ENCODE measurements at regions not wholly inside any gene's neighbourhood (a gene's known extent, or its start where the extent isn't known, plus 50 kb on each side); places are given as distances from the start of the nearest gene placed in this dataset.

DNA sequence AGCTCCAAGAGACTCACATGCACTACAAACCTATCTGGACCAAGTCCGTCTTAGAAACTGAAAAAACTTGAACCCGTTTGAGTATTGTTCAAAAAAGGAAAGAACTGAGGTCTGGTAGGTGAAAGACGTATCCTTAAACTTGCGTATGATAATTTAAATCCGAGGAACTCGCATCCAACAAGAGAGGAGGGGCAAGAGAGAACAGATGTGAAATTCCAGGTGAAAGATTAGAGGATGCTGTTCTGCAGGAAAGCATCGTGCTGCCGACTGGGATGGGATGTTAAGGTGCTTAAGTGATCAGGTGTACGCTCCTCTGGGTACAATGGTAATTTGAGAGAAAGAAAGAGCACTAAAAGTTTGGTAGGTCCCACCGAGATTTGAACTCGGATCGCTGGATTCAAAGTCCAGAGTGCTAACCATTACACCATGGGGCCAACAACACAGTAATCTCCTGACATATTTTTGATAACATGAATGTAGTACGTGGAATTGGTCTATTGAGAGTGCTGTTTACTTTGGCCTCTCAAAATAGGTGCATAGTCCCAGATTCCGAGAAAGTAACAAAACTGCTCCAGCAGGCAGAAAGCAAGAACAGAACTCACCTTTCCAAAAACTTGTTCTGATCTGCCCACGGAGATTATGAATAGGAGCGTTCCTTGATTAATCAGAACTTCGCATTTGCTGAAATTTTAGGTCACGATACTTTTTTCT, 53.5 kb upstream of the BTN3A2 start:
- WGBS, 2 donors, result 5% methylated on average over 18 of the region's 18 CpGs
- intact Hi-C loops (cut with DNase I), result no loop called here
- TF ChIP-seq, protein P1, sequence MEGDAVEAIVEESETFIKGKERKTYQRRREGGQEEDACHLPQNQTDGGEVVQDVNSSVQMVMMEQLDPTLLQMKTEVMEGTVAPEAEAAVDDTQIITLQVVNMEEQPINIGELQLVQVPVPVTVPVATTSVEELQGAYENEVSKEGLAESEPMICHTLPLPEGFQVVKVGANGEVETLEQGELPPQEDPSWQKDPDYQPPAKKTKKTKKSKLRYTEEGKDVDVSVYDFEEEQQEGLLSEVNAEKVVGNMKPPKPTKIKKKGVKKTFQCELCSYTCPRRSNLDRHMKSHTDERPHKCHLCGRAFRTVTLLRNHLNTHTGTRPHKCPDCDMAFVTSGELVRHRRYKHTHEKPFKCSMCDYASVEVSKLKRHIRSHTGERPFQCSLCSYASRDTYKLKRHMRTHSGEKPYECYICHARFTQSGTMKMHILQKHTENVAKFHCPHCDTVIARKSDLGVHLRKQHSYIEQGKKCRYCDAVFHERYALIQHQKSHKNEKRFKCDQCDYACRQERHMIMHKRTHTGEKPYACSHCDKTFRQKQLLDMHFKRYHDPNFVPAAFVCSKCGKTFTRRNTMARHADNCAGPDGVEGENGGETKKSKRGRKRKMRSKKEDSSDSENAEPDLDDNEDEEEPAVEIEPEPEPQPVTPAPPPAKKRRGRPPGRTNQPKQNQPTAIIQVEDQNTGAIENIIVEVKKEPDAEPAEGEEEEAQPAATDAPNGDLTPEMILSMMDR (IDR thresholded peaks at IDR 0.05), result no peak
- H3K27ac ChIP-seq, result peak overlapping the region in 2 of 4 donors; percentile 20 to 34
- H3K27me3 ChIP-seq, result no peaks in the 10 kb centered on the region
- peak overlapping the region in 2 of 4 donors; percentile 12 to 44 for H3K4me3 ChIP-seq
- peak in 2 of 6 donors; percentile 13 to 63 for DNase-seq
- ATAC-seq, result peak; percentile 81 to 90 (median 87)
- no peak for FAIRE-seq
- no peaks in the 10 kb centered on the region for H3K9me3 ChIP-seq
- H3K4me1 ChIP-seq, result no peaks in the 10 kb centered on the region
- no peaks in the 10 kb centered on the region for H3K36me3 ChIP-seq

DNA sequence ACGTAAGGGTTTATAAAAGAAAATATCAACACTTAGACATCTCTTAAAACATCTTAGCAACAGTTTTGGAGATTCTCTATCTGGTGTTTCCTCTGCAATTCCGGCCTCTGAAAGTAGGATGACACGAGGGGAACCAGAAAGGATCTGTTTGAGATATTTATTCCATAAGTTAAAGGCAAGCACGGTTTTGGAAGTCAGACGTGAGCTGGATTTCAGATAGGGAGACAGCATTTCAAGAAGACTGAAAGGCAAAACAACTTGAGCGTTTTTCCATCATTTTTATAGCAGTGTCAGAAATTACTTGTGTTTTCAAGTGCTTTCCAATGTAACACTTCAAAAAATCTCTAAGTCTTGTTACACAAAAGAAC, 52.9 kb upstream of the BTN3A2 start:
- WGBS, 2 donors, result 12 to 15% methylated on average over 6 of the region's 6 CpGs
- intact Hi-C loops (cut with DNase I), result no loop called here
- Histone ChIP-seq H3K27ac (peak overlapping the region in 2 of 4 donors; percentile 20 to 34), H3K4me3 (peak overlapping the region in 2 of 4 donors; percentile 12 to 44), H3K27me3 (peaks cover 0 to 4% (median 0%) of the 10 kb centered on the region in 4 donors), H3K9me3 (no peaks in the 10 kb centered on the region), H3K4me1 (no peaks in the 10 kb centered on the region), H3K36me3 (no peaks in the 10 kb centered on the region)
- DNase-seq (no peak), FAIRE-seq (no peak), ATAC-seq (peak in 1 of 4 donors; percentile 3)
- TF ChIP-seq, protein P1 (IDR thresholded peaks at IDR 0.05), result no peak

DNA sequence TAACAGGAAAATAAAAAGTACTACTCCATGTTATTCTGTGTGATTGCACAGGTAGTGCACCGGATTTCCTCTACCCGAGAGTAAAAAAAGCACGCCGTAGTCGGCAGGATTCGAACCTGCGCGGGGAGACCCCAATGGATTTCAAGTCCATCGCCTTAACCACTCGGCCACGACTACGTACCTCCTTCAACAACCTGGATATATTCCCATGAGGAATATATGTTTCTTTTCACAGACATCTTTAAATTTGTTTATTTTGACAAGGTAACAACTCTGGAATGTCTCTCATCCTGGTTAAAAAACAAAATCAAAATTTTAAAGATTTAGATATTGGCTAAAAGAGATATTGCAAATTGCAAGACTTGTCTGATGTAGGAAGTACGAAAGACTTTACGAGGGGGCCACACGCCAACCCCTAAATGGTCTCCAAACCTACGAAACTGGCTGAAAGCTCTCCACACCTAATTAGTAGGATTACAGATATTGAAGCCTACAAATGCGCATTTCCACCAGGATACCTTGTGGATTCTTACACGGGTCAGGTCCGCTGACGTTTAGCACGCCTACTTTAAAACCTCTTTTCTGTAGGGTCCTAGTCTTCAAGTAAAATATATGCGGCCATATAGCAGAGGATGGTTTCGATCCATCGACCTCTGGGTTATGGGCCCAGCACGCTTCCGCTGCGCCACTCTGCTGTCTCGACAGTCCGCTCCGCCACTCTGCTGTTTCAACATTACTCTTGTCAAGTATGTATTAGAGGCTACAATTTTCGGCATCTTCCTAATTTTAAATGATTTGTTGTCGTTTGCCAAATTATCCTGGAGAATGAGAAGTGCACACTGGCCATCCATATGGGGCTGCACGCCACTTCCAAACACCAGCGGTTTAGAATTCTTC, 52.2 kb upstream of the BTN3A2 start:
- intact Hi-C loops (cut with DNase I), result no loop called here
- H3K27me3 ChIP-seq, result peaks cover 0 to 6% (median 0%) of the 10 kb centered on the region in 4 donors
- peak; percentile 59 to 84 (median 80) for DNase-seq
- H3K27ac ChIP-seq, result peak overlapping the region in 2 of 4 donors; percentile 20 to 34
- no peaks in the 10 kb centered on the region for H3K9me3 ChIP-seq
- no peaks in the 10 kb centered on the region for H3K36me3 ChIP-seq
- peak overlapping the region; percentile 7 to 44 (median 25) for H3K4me3 ChIP-seq
- TF ChIP-seq, protein P1 (IDR thresholded peaks at IDR 0.05), result no peak
- FAIRE-seq, result no peak
- ATAC-seq, result peak; percentile 80 to 89 (median 84)
- 2% methylated on average over 34 of the region's 34 CpGs for WGBS, 2 donors
- H3K4me1 ChIP-seq, result no peaks in the 10 kb centered on the region

Measured in pancreas (tissue), 10 donors.